GM18909 (cell line): ENCODE measurements at regions not wholly inside any gene's neighbourhood (a gene's known extent, or its start where the extent isn't known, plus 50 kb on each side); places are given as distances from the start of the nearest gene placed in this dataset.

Experiments
- ATAC-seq: cut with Tn5 transposase; IDR thresholded peaks from one replicate; pipeline ENCODE4 v1.9.1; 2021; ENCODE audit warnings: mild to moderate bottlenecking; ENCODE audit not compliant: unreplicated experiment, poor library complexity

- no peak for ATAC-seq
These were observed 92.8 kb upstream of the HNRNPU start for GRCh38 chr1:244957122-244957521.

DNA sequence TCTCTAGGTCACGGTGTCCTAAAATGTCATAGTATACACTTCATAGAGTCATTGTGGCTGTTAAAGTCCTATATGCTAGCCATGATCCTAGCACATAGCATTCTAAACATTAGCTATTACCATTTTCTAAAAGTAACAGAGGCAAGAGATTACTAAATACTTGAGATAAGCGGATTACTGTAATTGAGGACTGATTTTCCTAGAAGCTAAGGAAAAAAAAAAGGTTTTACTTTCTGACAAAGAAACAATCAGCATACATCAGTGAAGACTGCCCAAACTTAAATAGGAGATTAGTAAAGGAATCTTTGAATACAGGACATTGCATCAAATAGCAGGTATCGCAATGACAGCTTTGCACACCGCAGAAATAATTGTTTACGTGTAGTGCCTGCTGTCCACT lies 91.3 kb upstream of the HNRNPU start:
- no peak for ATAC-seq

GRCh38 chr1:244954359-244954758 lies 90.0 kb upstream of the HNRNPU start:
- ATAC-seq, result no peak

- no peak for ATAC-seq
These were observed 89.6 kb upstream of the HNRNPU start for GRCh38 chr1:244953901-244954300.

GRCh38 chr1:244952940-244953339 lies 88.6 kb upstream of the HNRNPU start:
- ATAC-seq, result peak; percentile 94

DNA sequence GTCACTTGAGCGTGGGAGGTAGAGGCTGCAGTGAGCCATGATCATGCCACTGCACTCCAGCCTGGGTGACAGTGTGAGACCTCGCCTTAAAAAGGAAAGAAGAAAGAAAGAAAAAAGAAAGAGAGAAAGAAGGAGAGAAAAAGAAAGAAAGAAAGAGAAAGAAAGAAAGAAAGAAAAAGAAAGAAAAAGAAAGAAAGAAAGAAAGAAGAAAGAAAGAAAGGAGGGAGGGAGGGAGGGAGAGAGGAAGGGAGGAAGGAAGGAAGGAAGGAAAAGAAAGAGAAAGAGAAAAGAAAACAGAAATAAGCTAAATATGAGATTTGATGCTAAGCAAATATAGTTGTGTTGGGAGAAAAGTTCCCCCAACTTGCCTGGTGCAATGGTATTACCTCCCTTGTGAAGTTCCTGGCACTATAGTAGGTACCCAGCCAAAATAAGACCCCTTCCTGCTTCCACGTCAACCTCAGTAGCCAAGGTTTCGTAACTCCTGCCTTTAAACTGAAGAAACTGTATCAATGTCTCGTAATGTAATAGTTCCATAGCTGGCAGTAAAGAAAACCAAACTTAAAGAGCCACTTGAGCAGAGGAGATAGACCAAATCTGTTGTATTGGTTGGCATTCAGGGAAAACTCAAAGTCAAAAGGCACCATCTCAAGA lies 88.1 kb upstream of the HNRNPU start:
- peak; percentile 9 for ATAC-seq

- ATAC-seq, result no peak
These were observed 84.1 kb upstream of the HNRNPU start for GRCh38 chr1:244948416-244948815.

DNA sequence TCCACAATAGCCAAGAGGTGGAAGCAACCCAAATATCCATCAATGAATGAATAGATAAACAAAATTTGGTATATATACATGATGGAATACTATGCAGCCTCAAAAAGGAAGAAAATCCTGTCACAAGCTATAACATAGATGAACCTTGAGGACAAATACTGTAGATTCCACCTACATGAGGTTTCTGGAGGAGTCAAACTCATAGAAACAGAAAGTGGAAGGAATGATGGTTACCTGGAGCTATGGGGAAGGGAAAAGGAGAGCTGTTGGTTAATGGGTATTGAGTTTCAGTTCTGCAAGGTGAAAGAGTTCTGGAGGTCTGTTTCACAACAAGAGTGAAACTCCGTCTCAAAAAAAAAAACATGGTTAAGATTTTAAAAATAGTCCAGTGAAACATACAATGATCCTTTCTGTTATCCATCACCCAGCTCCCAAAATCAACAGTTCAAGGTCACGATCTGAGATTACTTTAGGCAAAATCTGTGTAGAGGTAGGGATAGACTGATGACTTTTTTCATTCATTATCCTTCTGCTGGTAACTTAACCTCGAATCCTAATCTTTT lies 80.8 kb upstream of the HNRNPU start:
- peak; percentile 87 for ATAC-seq

DNA sequence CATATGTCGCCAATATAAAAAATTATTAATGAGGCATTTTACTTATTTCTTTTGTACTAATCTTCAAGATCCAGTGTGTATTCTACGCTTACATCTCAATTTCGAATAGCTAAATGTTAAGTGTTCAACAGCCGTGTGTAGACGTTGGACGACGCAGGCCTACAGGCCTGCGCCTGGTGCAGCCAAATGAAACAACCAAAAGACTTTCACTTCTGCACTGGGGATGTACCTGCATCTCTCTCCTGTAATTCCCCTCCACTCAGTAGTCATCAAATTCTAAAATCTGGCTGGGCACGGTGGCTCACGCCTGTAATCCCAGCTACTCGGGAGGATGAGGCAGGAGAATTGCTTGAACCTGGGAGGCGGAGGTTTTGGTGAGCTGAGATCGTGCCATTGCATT lies 76.8 kb upstream of the HNRNPU start:
- ATAC-seq, result peak; percentile 79

GRCh38 chr1:244937099-244937498 lies 72.8 kb upstream of the HNRNPU start:
- no peak for ATAC-seq

DNA sequence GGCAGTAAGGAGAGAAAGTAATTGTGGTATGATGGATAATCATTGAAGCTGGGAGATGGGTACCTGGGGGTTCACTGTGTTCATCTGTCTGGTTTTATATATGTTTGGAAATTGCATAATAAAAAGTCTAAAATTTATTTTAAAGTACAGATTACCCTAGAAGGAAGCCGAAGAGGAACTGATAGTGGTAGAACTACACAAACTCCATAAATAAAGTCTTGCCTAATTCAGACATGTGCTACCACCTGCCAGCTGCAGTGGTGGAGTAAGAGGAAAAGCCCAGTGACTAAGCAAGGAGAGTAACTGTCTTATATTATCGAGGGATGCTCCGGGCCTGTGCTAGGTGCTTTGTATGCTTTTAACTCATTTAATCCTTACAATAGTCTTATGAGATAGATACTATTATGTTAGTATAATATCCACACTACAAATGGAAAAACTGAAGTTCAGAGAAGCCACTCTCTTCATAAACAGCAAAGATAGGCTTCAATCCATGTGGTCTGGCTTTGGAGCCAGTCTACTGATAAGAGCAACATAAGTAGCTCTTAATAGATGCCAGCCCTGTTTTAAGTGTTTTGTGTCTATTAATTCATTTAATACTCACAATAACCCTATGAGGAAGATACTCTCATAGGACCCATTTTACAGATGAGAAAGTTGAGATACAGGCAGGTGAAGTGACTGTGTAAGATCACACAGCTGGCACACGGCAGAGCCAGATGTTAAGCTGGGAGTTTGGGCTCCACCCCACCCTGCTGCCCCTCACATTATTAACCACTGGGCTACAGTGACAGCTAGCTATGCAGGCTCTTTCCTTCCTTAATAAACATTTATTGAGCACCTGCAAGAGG lies 56.8 kb upstream of the HNRNPU start:
- ATAC-seq, result peak; percentile 59

- no peak for ATAC-seq
These were observed 55.3 kb upstream of the HNRNPU start for GRCh38 chr1:244919320-244920282.

DNA sequence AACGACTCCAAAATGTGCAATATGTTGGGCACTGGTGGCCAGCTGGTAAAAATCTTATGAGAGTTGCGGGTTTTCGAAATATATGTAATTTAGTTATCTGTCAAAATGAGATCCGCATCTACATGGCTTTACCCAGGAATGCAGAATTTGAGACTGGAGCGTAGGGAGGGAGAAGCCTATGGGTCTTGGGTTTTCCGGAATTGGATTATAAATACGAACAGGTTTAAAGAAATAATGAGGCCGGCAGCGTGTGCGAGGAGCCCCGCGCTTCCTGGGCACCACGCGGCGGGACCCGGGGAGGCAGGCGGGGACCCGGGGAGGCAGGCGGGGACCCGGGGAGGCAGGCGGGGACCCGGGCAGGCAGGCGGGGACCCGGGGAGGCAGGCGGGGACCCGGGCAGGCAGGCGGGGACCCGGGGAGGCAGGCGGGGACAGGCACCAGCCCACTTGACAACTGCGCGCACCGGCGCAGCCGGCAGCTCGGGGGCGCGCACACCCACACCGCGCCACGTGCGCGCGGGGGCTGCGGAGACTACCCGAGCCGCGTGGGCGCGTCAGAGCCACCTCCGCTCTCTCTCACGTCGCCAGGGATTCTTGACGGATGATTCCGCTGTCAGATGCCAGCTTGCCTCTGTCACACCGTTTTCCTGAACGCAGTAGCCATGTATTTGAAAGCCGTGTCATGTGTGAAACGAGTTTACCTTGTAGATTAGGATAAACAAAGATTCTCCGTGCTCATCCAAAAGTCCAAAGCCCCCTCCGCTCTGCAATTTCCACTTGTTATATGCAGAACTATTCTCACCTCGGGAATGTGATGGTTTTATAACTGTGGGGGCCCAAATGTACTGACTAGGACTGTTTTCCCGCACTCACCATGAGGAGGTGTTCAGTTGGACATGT lies 54.3 kb upstream of the HNRNPU start:
- ATAC-seq, result peak; percentile 67

DNA sequence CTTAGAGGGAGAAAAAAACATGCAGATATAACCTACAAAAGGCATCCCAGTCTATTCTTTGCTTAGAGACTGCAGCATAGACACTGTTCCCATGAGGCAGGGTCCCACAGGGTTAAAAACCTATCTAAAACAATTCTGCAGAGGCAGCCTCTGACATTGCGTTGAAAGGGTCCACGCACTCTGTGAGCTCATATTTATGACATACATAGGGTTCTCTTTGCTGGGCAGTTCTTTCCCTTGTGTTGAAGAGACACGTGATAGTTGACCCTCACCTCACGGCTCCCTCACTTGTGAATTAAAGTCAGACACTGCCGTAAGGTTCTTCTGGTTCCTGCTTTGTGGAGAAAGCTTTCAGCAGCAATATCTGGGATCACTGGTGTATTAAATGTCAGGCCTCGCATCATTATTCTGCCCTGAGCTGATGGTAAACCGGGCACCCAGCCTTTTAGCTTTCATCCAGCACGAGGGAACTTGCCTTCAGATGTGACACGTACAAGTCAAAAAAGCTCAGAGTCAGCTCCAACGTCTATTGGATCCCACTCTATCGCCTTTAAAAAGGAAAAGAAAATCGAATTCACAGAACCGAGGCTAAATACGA lies 52.8 kb upstream of the HNRNPU start:
- no peak for ATAC-seq

GRCh38 chr1:244915736-244916135 lies 51.4 kb upstream of the HNRNPU start:
- ATAC-seq, result no peak

GRCh38 chr1:244914761-244915160 lies 50.4 kb upstream of the HNRNPU start:
- no peak for ATAC-seq
